GM18519 (cell line): ENCODE measurements at regions not wholly inside any gene's neighbourhood (a gene's known extent, or its start where the extent isn't known, plus 50 kb on each side); places are given as distances from the start of the nearest gene placed in this dataset.

Source experiments
- ATAC-seq: cut with Tn5 transposase; IDR thresholded peaks from one replicate; pipeline ENCODE4 v1.9.1; 2021; ENCODE audit warnings: mild to moderate bottlenecking, moderate library complexity; ENCODE audit not compliant: unreplicated experiment, low FRiP score

DNA sequence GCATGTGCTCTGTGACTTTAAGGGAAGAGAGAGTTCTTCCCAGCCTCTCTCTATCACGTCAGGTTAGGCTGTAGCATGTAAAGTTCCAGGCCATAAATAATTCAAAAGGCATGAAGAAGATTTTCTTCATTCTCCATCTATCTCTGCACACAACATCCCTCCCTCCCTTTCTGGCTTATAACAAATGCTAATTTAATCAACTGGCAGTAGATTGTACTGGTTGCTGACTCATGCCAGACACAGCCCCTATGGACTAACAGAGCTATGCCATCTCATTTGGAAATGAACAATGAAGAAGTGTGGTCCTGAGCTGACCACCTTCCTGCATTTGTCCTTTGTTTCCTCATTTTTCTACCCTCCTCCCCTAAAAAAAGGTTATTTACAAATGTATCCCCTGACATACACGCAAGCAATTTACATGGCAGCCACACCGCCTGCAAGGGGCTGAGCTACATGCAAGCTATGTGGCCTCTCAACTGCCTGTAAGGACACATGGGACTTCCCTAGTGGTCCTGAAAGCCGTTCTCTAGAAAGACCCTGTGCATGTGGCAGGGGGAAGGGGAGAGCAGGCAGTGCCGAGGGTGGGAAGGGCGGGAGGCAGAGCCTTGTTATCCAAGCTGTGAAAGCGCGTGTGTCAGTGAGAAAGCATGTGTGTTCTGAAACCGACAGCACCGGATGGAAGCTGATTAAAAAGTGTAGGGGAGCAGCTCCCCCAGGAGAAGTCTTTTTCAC is 90.9 kb upstream of the KLF7 start:
- no peak for ATAC-seq

GRCh38 chr2:207257251-207258250 is 91.8 kb upstream of the KLF7 start:
- no peak for ATAC-seq

DNA sequence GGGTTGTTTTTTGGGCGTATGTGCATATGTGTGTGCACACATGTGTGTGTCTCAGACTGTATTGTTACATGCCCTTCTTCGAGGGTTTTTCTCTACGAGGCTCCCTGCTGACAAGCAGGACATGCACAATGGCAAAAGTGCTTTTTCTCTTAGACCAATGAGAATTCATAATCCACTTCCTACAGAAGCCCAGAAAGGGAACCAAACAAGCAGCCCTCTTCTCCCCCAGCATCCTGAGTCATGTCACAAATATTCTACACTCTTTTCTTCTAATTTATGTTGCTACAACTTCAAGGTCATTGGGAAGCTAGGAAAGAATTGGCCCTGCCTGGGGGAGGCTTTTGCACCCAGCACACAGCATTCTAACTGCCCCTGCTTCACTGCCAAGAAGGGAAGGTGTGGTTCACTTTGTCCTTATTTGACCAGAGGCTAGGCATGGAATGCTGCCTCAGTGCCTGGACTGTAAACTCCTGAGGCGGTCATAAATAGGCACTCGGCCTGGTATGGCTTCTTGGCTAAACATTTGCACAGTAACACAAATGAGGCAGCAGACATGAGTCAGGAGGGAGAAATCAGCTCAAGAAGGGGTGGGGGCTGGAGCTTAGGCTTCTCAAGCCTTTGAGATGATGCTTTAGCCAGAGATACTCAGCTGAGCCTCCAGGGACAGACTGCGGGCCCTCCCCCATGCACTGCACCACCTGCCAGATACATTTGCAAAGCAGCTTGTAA is 92.7 kb upstream of the KLF7 start:
- no peak for ATAC-seq

DNA sequence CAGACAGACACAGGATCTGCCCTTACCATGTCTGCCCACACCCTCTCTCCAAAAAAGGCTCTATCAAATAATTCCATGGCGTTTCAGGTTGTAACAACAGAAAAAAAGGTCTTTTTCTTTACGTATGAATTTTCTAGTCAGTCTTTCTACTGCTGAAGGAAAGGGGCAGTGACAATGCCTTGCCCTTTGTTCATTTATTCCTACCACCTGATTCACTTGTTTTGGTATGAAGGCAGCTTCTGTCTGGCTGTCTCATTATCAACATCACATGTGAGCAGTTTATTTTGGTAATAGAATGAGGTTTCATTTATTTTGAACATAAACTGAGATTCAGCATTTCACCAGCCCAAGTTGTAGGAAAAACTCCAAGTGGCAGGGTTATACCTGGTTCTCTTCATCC is 94.3 kb upstream of the KLF7 start:
- no peak for ATAC-seq

- ATAC-seq, result no peak
These were observed 95.2 kb upstream of the KLF7 start for GRCh38 chr2:207260947-207261346.

DNA sequence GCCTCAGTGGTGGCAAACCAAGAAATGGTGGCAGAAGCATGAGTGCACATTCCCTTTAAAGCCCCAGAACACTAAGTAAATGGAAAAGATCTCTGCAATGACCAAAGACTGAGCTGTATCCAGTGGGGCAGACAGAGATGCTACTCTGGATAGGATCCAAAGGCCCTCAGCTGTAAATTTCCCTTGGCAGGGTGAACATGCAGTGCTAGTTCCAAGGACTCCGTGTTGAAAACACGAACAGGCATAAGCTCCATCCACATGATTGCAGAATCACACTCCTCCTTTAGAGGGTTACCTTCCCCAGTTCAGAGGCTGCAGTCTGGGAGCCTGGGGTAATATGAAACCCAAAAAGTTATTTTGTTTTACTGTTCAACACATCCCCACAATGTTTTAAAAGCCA is 98.6 kb upstream of the KLF7 start:
- ATAC-seq, result no peak

GRCh38 chr2:207265332-207265731 is 99.6 kb upstream of the KLF7 start:
- ATAC-seq, result no peak

DNA sequence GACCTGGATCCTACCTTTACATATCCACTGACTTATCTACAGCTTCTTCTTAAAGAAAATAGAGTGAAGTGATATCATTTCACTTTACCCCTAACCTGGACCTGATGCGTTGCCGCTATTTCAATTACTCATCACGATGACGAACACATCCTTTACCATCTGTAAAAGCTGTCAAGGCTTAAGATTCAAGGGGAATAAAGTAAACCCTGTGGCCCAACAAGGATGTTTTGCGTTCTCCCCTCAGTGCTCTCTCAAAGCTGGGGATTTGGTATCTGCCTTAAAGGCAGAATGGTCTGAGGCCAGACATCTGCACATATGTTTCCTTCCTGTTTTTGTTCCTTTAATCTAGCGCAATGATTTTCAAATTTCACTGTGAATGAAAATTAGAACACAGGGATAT is 100.1 kb upstream of the KLF7 start:
- ATAC-seq, result no peak

DNA sequence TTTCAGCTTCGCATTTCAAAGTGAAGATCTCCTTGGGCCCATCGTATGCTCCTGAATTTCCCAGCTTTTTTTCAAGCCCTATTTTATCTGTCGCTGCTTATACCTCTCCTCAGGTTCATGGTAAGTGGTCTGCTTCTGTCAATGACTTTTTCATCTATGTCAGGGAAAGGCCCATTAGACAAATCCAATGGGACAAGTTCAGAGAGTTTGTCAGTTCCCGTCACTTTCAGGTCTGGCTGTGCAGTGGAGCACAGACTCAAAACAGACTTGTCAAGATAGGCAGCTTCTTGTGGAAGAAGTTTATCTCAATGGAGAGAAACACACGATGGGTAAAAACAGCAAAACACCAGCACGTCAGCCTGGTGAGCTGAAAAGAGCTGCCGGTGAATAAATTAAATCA is 100.9 kb upstream of the KLF7 start:
- no peak for ATAC-seq

- no peak for ATAC-seq
These were observed 103.3 kb upstream of the KLF7 start for GRCh38 chr2:207269038-207269437.

DNA sequence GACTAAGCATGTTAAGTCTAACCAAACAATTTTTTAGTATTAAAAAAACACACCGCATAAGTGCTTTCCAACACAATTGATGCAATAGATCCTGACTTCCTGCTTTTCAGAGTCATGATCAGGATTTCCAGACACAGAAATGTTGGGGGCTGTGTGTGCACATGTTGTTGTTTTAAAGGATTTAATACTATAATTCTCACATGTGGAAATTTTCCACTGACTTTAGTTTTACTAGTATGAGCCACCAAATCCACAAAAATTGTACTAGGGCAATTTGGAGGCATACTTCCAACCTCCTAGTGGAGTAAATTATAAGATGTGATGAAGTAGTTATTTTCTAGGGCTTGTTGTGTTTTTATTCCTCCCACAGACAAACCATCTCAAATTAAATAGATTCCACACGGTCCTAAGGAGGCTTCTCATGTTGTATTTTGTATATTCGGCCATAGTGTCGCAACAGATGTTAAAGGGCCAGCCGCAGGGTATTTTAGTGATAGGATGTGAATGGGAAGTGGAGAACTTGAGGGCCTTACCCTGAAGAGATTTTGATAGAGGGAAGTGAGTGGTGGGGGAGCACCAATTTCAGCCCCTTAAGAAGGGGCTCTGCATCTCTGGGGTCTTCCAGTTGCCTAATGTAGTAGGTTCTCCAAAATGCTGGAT is 108.9 kb upstream of the KLF7 start:
- no peak for ATAC-seq

- ATAC-seq, result no peak
These were observed 110.0 kb upstream of the KLF7 start for GRCh38 chr2:207275779-207276178.

- no peak for ATAC-seq
These were observed 110.5 kb upstream of the KLF7 start for GRCh38 chr2:207276248-207276647.

GRCh38 chr2:207276858-207277257 is 111.1 kb upstream of the KLF7 start:
- ATAC-seq, result no peak

GRCh38 chr2:207279520-207279919 is 113.8 kb upstream of the KLF7 start:
- no peak for ATAC-seq

- no peak for ATAC-seq
These were observed 115.7 kb upstream of the KLF7 start for GRCh38 chr2:207281436-207281835.

DNA sequence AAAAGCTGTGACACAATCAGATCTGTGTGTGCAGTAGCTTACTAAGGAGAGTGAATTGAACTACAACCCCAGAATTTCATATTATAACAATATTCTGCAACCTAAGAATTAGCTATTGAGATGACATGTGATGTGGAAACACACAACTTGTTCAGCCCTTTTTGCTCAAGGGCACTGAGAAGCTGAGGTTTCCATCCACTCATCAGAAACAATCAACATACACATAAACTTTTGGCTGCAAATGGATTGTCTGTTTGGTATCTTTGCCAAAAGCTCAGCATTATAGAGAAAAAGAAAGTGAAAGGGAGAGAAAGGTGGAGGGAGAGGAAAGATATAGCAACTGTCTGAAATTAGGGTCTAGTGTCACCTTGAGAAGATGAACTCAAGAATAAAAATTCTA is 117.2 kb upstream of the KLF7 start:
- ATAC-seq, result no peak

GRCh38 chr2:207283356-207283755 is 117.6 kb upstream of the KLF7 start:
- ATAC-seq, result no peak

DNA sequence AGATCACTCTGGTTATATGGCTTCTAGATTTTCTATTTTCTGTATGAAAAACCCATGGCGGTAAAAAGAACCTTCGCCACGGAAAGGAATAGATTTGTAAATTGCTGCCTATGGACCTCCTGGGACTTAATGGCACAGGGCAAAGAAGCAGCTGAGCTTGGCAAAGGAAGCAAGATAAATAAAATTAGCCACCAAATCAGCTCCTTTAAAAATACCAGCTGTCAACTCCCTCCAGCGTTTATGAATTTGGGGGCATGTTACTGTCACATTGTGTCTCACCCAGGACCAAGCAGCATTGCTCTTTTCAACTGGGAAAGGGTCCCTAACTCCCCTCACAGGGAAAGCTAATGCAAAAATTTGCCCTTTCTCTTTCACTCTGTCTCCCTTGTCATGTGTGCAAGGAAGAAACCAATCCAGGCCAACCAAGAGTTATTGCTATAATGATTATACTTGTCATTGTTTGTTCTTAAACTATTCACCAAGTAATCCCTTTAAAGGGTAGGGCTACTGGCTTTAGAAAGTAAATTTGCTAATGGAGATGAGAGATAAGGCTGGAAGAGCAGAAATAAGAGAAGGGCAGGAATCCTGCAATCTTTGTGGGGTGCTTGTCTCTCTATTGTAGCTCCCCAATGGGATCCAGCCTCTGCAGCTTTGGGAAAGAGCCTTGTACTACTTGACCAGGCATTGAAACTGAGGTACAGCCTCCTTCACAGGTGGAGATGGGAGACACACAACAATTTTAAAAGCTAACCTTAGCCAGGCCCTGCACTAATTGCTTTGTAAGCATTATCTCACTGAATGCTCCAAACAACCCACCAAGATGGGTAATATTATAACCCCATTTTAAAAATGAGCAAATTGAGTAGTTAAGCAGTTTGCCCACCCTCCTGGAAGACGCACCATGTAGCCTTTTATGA is 119.1 kb upstream of the KLF7 start:
- no peak for ATAC-seq

DNA sequence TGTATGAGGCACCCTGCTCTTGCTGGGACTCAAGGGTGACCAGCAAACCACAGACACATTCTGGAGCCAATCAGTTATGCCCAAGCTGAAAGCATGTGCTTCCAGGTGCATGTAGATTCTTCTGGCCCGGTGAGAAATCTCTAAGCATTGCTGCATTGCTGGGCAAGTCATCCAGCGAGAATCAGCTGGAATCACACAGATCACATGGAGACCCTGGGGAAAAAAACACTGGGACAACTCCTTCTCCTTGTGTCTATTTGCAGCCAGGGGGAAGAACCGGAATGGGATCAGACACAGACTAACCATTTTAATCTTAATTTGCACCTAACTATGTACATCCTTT is 119.7 kb upstream of the KLF7 start:
- no peak for ATAC-seq
